ENCODE measurements at regions not wholly inside any gene's neighbourhood (a gene's known extent, or its start where the extent isn't known, plus 50 kb on each side); places are given as distances from the start of the nearest gene placed in this dataset.

GRCh38 chr5:123264394-123264793 lies 158.8 kb downstream of the CEP120 start:
- H3K27ac ChIP-seq, result no peak overlapping the region
- no peak for DNase-seq (ENCODE audit: low spot score)
- H3K36me3 ChIP-seq, result no peaks in the 10 kb centered on the region
- H3K9me3 ChIP-seq, result no peaks in the 10 kb centered on the region
- no peaks in the 10 kb centered on the region for H3K4me1 ChIP-seq
- H3K4me3 ChIP-seq, result no peak overlapping the region
- TF ChIP-seq, protein P1, sequence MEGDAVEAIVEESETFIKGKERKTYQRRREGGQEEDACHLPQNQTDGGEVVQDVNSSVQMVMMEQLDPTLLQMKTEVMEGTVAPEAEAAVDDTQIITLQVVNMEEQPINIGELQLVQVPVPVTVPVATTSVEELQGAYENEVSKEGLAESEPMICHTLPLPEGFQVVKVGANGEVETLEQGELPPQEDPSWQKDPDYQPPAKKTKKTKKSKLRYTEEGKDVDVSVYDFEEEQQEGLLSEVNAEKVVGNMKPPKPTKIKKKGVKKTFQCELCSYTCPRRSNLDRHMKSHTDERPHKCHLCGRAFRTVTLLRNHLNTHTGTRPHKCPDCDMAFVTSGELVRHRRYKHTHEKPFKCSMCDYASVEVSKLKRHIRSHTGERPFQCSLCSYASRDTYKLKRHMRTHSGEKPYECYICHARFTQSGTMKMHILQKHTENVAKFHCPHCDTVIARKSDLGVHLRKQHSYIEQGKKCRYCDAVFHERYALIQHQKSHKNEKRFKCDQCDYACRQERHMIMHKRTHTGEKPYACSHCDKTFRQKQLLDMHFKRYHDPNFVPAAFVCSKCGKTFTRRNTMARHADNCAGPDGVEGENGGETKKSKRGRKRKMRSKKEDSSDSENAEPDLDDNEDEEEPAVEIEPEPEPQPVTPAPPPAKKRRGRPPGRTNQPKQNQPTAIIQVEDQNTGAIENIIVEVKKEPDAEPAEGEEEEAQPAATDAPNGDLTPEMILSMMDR (IDR thresholded peaks at IDR 0.05), result no peak
- H3K27me3 ChIP-seq, result no peaks in the 10 kb centered on the region

DNA sequence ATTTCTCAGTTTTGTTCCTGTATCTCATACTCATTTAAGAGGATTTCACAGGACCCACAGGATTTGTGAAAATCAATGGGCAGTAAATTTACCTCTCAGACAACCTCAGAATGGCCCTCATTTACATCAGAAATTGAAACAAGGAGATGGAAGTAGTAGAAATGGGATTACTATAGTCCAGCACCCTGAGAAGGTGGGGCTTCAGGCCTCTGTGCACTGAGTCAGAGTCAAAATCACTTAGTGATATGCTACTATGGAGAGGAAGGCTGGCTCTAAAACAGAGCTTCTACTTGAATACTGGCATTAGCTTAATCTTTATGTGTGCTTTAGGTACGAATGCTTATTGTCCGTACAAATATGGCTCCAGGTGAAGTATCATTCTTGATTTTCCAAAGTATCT lies 159.3 kb downstream of the CEP120 start:
- H3K27ac ChIP-seq, result no peak overlapping the region
- H3K9me3 ChIP-seq, result no peaks in the 10 kb centered on the region
- no peaks in the 10 kb centered on the region for H3K4me1 ChIP-seq
- no peak overlapping the region for H3K4me3 ChIP-seq
- DNase-seq (ENCODE audit: low spot score), result no peak
- no peaks in the 10 kb centered on the region for H3K27me3 ChIP-seq
- TF ChIP-seq, protein P1 (IDR thresholded peaks at IDR 0.05), result no peak
- no peaks in the 10 kb centered on the region for H3K36me3 ChIP-seq

GRCh38 chr5:123262216-123262823 lies 160.9 kb downstream of the CEP120 start:
- H3K4me3 ChIP-seq, result no peak overlapping the region

GRCh38 chr5:123261752-123262151 lies 161.5 kb downstream of the CEP120 start:
- TF ChIP-seq, protein P1 (IDR thresholded peaks at IDR 0.05), result no peak
- no peak for DNase-seq (ENCODE audit: low spot score)
- no peaks in the 10 kb centered on the region for H3K4me1 ChIP-seq
- no peaks in the 10 kb centered on the region for H3K27me3 ChIP-seq
- no peaks in the 10 kb centered on the region for H3K36me3 ChIP-seq
- no peaks in the 10 kb centered on the region for H3K9me3 ChIP-seq
- no peak overlapping the region for H3K27ac ChIP-seq
- no peak overlapping the region for H3K4me3 ChIP-seq

More at GRCh38 chr5:123262216-123262823, 160.9 kb downstream of the CEP120 start:
- DNase-seq (ENCODE audit: low spot score), result no peak
- TF ChIP-seq, protein P1 (IDR thresholded peaks at IDR 0.05), result no peak
- Histone ChIP-seq H3K36me3 (no peaks in the 10 kb centered on the region), H3K27me3 (no peaks in the 10 kb centered on the region), H3K4me1 (no peaks in the 10 kb centered on the region), H3K27ac (no peak overlapping the region), H3K9me3 (no peaks in the 10 kb centered on the region)

- Histone ChIP-seq H3K36me3 (no peaks in the 10 kb centered on the region), H3K9me3 (no peaks in the 10 kb centered on the region), H3K4me3 (no peak overlapping the region), H3K4me1 (no peaks in the 10 kb centered on the region), H3K27me3 (no peaks in the 10 kb centered on the region), H3K27ac (no peak overlapping the region)
- TF ChIP-seq, protein P1 (IDR thresholded peaks at IDR 0.05), result no peak
- no peak for DNase-seq (ENCODE audit: low spot score)
These were observed 160.4 kb downstream of the PRDM6 start for GRCh38 chr5:123249446-123249845.

DNA sequence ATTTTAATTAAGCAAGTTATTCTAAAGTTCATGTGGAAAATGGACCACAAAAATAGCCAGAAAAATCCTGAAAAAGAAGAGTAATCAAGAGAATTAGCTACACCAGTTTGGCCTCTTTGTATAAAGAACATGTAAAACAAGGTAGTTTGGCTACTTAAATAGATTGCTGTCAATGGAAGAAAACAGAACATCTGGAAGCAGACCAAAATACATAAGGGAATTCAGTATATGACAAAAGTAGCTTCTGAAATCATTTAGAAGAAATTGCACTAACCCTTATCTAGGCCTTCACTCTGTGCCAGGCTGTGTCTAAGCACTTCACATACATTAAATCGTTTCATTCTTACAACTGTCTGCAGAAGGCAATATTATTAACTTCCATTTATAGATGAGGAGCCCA lies 156.6 kb downstream of the PRDM6 start:
- Histone ChIP-seq H3K27ac (no peak overlapping the region), H3K27me3 (no peaks in the 10 kb centered on the region), H3K9me3 (no peaks in the 10 kb centered on the region), H3K4me1 (no peaks in the 10 kb centered on the region), H3K36me3 (no peaks in the 10 kb centered on the region), H3K4me3 (no peak overlapping the region)
- TF ChIP-seq, protein P1 (IDR thresholded peaks at IDR 0.05), result no peak
- DNase-seq (ENCODE audit: low spot score), result no peak
